ENCODE measurements at regions not wholly inside any gene's neighbourhood (a gene's known extent, or its start where the extent isn't known, plus 50 kb on each side); places are given as distances from the start of the nearest gene placed in this dataset.
"Not testable (repeated sequence)": the region's sequence is repeated elsewhere in the genome, so short reads cannot be mapped to it uniquely, and the experiment has no call there.

DNA sequence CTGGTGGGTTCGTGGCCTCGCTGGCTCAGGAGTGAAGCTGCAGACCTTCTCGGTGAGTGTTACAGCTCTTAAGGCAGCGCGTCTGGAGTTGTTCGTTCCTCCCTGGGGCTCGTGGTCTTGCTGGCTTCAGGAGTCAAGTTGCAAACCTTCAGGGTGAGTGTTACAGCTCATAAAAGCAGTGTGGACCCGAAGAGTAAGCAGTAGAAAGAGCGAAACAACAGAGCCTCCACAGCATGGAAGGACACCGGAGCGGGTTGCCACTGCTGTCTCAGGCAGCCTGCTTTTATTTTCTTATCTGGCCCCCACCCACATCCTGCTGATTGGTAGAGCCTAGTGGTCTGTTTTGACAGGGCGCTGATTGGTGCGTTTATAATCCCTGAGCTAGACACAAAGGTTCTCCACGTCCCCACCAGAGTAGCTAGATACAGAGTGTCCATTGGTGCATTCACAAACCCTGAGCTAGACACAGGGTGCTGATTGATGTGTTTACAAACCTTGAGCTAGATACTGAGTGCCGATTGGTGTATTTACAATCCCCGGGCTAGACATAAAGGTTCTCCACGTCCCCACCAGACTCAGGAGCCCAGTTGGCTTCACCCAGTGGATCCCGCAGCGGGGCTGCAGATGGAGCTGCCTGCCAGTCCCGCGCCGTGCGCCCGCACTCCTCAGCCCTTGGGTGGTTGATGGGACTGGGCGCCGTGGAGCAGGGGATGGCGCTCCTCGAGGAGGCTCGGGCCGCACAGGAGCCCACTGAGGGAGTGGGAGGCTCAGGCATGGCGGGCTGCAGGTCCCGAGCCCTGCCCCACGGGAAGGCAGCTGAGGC lies 111.9 kb downstream of the ZNF330 start:
- H3K36me3 Mint-ChIP-seq, H3K27ac Mint-ChIP-seq, H3K4me1 Mint-ChIP-seq, H3K9me3 Mint-ChIP-seq: not testable (repeated sequence)
- peak overlapping the region in 2 of 4 donors; percentile 28 to 68 for H3K4me3 Mint-ChIP-seq
- peaks cover 21% of the 10 kb centered on the region for H3K27me3 Mint-ChIP-seq

DNA sequence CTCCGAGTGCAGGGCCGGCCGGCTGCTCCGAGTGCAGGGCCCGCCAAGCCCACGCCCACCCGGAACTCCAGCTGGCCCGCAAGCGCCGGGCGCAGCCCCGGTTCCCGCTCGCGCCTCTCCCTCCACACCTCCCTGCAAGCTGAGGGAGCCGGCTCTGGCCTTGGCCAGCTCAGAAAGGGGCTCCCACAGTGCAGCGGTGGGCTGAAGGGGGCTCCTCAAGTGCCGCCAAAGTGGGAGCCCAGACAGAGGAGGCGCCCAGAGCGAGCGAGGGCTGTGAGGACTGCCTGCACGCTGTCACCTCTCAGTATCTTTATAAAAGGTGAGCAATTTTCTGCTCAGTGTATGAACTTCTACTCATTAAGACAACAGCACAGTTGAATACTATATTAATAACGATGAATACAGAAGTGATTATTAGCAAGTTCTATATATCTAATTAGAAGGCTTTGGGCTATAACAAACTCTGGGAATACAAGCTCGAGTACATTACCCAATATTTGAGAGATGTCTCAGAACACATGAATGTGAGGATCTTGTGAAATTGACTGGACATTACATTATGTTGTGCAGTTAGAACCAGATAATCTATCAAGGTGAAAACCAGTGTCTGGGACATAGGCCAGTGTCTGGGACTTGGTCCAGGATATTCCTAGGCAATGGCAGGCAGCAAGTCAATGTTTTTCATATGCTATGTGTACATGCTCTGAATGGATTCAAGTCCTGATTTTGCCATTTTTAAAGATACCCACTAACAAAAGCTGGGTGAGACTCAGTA lies 112.9 kb downstream of the ZNF330 start:
- Mint-ChIP-seq H3K27me3 (peaks cover 21% of the 10 kb centered on the region), H3K4me3 (peak overlapping the region in 2 of 4 donors; percentile 56 to 68)
- not testable (repeated sequence) for H3K27ac Mint-ChIP-seq, H3K9me3 Mint-ChIP-seq, H3K36me3 Mint-ChIP-seq, H3K4me1 Mint-ChIP-seq

DNA sequence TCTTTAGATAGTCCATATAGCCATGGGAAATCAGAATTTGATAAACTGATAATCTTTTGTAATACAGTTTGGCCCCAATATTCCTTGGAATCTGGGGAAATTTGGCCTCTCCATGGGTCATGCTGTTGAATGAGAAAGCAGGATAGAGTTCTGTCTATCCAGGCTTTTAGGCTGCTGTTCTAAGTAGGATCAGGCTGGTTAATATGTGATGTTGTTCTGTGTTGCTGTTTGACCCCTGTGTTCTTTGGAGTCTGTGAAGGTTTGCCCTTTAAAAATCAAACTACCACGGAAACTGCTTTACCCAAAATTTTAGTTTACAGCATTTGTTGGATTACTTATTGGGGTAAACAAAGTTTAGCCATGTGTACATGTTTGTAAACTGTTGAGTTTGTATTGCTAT lies 114.5 kb downstream of the ZNF330 start:
- Mint-ChIP-seq H3K4me1 (peaks cover 0 to 4% (median 0%) of the 10 kb centered on the region in 3 donors), H3K9me3 (no peaks in the 10 kb centered on the region), H3K27me3 (peaks cover 21% of the 10 kb centered on the region), H3K36me3 (no peaks in the 10 kb centered on the region), H3K4me3 (peak overlapping the region in 1 of 4 donors; percentile 40), H3K27ac (no peak overlapping the region)

DNA sequence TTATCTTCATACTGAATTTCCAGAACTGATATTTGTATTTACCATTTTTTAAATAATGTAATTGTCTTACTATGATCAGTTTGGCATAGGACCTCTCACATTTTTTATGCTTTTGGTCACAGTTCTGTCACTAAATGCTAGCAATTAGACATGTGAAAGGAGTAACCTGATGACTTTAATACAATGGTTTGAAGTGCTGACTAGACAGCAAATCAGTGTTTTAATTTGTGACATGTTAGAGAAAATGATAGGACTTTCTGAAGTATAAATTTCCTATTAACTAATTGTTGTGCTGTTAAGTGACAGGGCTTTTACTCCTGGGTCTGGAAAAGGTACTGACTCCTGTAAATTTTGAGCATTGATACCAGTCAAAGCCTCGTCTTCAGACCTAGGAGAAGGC lies 117.5 kb downstream of the ZNF330 start:
- Mint-ChIP-seq H3K27me3 (peaks cover 14% of the 10 kb centered on the region), H3K4me1 (peaks cover 0 to 2% (median 0%) of the 10 kb centered on the region in 3 donors), H3K9me3 (no peaks in the 10 kb centered on the region), H3K27ac (no peak overlapping the region), H3K36me3 (no peaks in the 10 kb centered on the region), H3K4me3 (no peak overlapping the region)

DNA sequence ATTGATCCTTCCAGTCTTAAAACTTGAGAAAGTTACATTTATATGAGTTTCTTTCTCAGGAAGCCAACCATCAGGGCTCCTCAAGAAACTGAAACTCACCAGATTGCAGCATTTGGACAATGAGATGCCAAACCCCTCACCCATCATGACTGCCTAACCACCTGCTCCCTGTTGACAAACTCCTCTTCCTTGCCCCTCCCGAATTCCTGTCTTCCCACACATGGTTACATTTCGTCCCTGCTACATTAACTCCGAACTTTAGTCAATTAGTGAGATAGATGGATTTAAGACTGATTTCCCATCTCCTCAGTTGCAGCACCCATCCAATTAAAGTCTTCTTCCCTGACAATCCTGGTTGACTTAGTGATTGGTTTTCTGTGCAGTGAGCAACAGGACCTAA lies 118.7 kb downstream of the ZNF330 start:
- no peaks in the 10 kb centered on the region for H3K4me1 Mint-ChIP-seq
- no peaks in the 10 kb centered on the region for H3K36me3 Mint-ChIP-seq
- no peak overlapping the region for H3K27ac Mint-ChIP-seq
- H3K9me3 Mint-ChIP-seq: no peaks in the 10 kb centered on the region
- peaks cover 14% of the 10 kb centered on the region for H3K27me3 Mint-ChIP-seq
- H3K4me3 Mint-ChIP-seq: no peak overlapping the region

DNA sequence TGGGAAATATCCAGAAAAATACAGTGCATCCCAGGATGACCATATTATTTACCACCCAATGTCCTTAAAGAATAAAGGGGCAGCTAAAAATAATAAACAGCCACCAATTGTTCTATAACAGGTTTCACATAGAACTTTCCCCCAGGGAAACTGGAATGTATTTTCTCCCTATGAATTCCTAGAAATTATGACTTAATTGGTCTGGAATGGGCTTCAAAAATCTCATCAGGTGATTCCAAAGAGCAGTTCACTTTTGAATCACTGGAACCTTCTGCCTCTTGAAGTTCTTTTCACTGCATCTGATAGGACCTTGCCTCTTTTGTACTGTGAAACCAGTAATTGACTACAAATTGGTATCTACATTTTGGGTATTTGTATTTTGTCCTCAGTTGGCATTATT lies 119.3 kb downstream of the ZNF330 start:
- Mint-ChIP-seq H3K9me3 (no peaks in the 10 kb centered on the region), H3K27me3 (peaks cover 13% of the 10 kb centered on the region), H3K4me1 (no peaks in the 10 kb centered on the region), H3K27ac (no peak overlapping the region), H3K4me3 (no peak overlapping the region), H3K36me3 (no peaks in the 10 kb centered on the region)

DNA sequence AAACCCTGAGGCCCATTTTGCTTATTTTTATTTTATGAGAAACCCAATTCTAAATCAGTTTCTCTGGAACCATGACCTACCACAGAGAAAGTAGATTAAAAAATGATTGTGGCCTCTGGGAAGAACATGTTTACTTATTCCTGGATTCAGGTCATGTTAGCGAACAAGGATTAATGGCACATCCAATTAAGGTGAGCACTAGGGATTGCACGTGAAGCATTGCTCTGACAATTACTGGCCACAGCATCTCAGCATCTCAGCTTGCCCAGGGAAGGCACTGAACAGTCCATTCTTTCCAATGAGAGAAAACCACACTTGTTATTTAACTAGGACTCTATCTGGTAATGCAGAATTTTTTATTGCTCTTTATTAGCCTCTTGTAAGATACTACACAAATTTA lies 119.8 kb downstream of the ZNF330 start:
- Mint-ChIP-seq H3K4me3 (no peak overlapping the region), H3K27ac (no peak overlapping the region), H3K9me3 (no peaks in the 10 kb centered on the region), H3K4me1 (no peaks in the 10 kb centered on the region), H3K36me3 (no peaks in the 10 kb centered on the region), H3K27me3 (peaks cover 9% of the 10 kb centered on the region)

DNA sequence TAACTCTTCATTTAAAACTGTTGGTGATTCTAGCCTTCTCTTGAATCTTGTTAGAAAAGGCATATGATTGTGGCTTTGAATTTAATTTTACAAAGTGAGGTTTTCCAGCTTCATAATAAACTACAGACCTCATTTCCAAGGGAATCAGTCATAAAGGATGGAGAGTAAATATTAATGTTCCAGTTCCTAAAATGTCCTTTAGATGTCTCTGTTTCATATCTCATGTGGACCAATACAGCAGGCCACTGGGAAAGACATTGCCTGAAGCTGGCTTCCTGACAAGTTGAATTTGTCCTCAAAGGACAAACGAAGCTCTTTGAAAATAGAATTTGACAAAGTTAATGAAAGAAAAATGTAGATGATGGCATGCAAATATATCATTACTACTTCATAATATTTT lies 125.4 kb downstream of the ZNF330 start:
- no peaks in the 10 kb centered on the region for H3K36me3 Mint-ChIP-seq
- H3K4me3 Mint-ChIP-seq: no peak overlapping the region
- H3K9me3 Mint-ChIP-seq: no peaks in the 10 kb centered on the region
- peaks cover 3% of the 10 kb centered on the region for H3K27me3 Mint-ChIP-seq
- peaks cover 4 to 11% (median 4%) of the 10 kb centered on the region in 3 donors for H3K4me1 Mint-ChIP-seq
- H3K27ac Mint-ChIP-seq: no peak overlapping the region

DNA sequence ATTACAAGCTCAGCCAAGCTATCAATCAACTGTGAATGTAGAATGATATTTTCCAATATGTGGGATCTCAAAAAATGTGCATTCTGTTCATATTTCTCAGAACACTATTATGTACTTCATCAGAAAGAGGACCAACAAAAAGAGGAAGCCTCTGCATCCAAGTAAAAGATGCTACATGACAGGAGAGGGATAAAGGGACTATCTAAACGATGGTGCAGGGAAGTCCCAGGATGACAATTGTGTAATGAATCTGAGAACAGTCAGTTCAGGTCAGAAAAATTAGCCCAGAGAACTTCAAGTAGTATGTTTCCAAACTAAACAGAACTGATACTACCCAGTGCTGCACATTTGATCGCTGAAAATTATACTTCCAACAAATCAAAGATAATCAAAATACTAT lies 127.0 kb downstream of the ZNF330 start:
- H3K4me3 Mint-ChIP-seq: no peak overlapping the region
- H3K9me3 Mint-ChIP-seq: no peaks in the 10 kb centered on the region
- no peaks in the 10 kb centered on the region for H3K36me3 Mint-ChIP-seq
- peaks cover 3% of the 10 kb centered on the region for H3K27me3 Mint-ChIP-seq
- peaks cover 4 to 14% (median 4%) of the 10 kb centered on the region in 3 donors for H3K4me1 Mint-ChIP-seq
- no peak overlapping the region for H3K27ac Mint-ChIP-seq

DNA sequence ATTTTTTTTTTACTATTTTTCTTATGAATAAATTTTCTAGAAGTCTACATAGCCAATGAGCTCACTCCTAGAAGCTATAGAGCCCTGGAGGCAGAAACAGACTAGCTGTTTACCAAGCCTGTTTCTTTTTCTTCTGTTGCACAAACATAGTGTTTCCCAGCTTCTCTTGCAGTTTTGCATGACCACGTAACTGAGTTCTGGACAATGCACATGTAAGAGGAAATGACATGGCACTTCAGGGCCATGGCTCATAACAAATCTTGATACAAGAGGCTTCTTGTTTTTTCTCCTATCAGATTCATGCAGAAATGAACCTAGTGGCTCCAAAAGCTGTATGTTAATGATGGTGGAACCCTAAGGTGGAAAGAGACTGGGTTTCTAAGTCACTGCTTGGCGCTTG lies 127.4 kb downstream of the ZNF330 start:
- no peaks in the 10 kb centered on the region for H3K36me3 Mint-ChIP-seq
- peaks cover 4 to 14% (median 4%) of the 10 kb centered on the region in 3 donors for H3K4me1 Mint-ChIP-seq
- H3K4me3 Mint-ChIP-seq: peak overlapping the region in 1 of 4 donors; percentile 45
- H3K9me3 Mint-ChIP-seq: no peaks in the 10 kb centered on the region
- H3K27me3 Mint-ChIP-seq: peaks cover 3% of the 10 kb centered on the region
- H3K27ac Mint-ChIP-seq: peak overlapping the region in 1 of 3 donors; percentile 63

DNA sequence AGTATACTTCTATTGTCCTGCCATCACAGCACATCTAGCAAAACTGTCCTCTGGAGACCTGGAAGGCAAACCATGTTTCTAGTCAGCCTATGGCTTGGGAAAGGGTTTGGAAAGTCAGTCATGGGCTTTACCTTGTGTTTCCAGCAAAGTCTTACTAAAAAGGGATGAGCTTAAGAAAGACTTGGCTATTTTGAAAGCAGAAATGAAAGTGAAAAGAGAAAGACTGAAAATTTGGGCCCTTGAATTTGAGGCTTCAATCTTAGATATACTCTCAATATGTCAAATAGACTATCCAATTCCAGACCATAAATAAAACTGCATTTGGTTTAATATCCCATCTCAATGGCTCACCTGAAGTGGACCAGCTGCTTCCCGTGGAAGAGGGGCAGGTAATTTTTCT lies 127.9 kb downstream of the ZNF330 start:
- Mint-ChIP-seq H3K27me3 (no peaks in the 10 kb centered on the region), H3K36me3 (no peaks in the 10 kb centered on the region), H3K9me3 (peaks cover 0 to under 1% (median 0%) of the 10 kb centered on the region in 3 donors), H3K27ac (peak overlapping the region in 1 of 3 donors; percentile 63), H3K4me1 (peaks cover 4 to 14% (median 4%) of the 10 kb centered on the region in 3 donors), H3K4me3 (peak overlapping the region in 1 of 4 donors; percentile 45)

DNA sequence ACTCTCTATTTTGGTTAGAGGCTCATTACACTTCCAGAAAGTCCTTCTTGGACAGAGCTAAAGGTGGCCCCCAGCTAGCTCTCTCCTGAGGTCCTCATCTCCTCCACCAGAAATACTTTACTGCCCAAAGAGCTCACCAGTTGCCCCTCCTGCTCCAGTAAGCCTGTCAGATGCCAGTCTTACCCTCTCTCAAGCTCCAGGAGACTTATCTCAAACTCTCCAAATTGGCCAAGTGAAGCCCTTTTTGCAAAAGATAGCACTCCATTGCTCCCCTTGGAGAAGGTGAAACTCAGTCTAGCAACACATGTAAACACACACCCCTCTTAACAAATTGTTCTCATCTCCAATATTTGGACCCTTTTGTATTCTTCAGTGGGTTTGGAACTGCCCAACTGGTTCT lies 128.5 kb downstream of the ZNF330 start:
- Mint-ChIP-seq H3K9me3 (peaks cover 0 to 2% (median 0%) of the 10 kb centered on the region in 3 donors), H3K4me1 (peaks cover 4 to 14% (median 4%) of the 10 kb centered on the region in 3 donors), H3K27me3 (no peaks in the 10 kb centered on the region), H3K36me3 (no peaks in the 10 kb centered on the region), H3K27ac (no peak overlapping the region), H3K4me3 (no peak overlapping the region)

DNA sequence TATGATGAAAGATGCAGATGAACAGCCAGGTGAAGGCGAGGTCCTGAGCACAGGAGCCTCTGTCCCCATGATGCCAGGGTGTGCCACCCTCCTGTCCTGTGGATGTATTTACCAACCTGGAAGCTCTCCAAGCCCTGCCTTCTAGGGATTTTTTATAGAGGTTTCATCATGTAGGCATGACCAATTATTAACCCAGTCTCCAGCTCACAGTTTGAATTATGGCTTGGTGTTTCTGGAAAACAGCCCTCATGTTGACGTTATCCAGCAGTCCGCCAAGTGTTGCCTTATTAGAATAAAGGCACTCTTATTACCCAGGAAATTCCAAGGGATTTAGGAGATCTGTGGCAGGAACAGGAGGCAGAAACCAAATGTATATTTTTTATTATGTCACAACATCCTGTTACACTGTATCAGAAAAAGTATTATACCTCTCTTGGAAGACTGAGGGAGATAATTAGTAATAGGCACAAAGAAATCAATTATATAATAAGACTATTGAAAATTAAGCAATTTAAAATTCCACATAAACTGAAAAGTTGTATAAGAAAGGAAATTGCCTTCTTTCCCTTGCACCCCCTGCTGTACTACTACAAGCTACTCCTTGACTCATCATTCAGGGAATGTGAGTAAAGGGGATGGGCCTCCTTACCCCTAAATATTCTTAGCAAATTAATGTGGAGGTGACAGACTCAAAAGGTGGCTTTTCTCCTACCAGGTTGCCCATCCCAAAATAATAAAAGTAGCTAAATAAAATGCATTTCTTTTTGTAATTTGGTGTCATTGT lies 129.6 kb downstream of the ZNF330 start:
- H3K27ac Mint-ChIP-seq: no peak overlapping the region
- H3K36me3 Mint-ChIP-seq: no peaks in the 10 kb centered on the region
- H3K4me1 Mint-ChIP-seq: peaks cover 4 to 14% (median 4%) of the 10 kb centered on the region in 3 donors
- no peaks in the 10 kb centered on the region for H3K27me3 Mint-ChIP-seq
- H3K4me3 Mint-ChIP-seq: no peak overlapping the region
- peaks cover 0 to 2% (median 0%) of the 10 kb centered on the region in 3 donors for H3K9me3 Mint-ChIP-seq

DNA sequence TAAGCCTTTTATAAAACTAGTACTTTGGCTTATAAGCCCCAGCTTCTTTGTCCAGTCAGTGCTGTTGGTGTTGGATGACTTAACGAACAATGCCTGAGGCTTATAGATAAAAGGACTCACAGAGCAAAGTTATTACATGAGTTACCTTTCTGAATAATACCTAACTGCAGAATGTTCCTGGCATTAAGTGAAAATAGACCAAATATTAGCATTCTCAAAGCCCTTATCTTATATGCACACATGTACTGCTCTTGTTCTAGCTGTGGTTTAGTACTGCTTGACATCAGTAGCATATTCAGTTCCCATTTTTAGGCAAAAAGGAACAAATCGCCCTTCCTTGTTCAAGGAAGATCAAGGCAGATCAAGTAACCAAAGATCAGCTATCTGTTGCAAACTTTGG lies 131.6 kb downstream of the ZNF330 start:
- Mint-ChIP-seq H3K36me3 (no peaks in the 10 kb centered on the region), H3K27me3 (no peaks in the 10 kb centered on the region), H3K9me3 (peaks cover 0 to 2% (median 0%) of the 10 kb centered on the region in 3 donors), H3K27ac (no peak overlapping the region), H3K4me1 (peaks cover 4 to 18% (median 7%) of the 10 kb centered on the region in 3 donors), H3K4me3 (no peak overlapping the region)
